Fibroblast of lung (primary cell): ENCODE measurements at regions not wholly inside any gene's neighbourhood (a gene's known extent, or its start where the extent isn't known, plus 50 kb on each side); places are given as distances from the start of the nearest gene placed in this dataset.

ENCODE experiments used
- EZH2 ChIP-seq: IDR thresholded peaks from 2 replicates; pipeline ENCODE4 v1.5.1; 2012; ENCODE audit warnings: low read length, control low read depth, mild to moderate bottlenecking; ENCODE audit errors: missing control alignments
- TF ChIP-seq, protein P1 (sequence below), 2 donors: IDR thresholded peaks in 1 of 2; conservative IDR thresholded peaks in 1 of 2; 1 replicate in 1 of 2; 2 replicates in 1 of 2; pipeline ENCODE4 v1.5.1; 2011 to 2012; ENCODE audit warnings: low read length in 2 of 2, control low read depth in 1 of 2, inconsistent platforms in 1 of 2, low read depth in 1 of 2, mild to moderate bottlenecking in 1 of 2

DNA sequence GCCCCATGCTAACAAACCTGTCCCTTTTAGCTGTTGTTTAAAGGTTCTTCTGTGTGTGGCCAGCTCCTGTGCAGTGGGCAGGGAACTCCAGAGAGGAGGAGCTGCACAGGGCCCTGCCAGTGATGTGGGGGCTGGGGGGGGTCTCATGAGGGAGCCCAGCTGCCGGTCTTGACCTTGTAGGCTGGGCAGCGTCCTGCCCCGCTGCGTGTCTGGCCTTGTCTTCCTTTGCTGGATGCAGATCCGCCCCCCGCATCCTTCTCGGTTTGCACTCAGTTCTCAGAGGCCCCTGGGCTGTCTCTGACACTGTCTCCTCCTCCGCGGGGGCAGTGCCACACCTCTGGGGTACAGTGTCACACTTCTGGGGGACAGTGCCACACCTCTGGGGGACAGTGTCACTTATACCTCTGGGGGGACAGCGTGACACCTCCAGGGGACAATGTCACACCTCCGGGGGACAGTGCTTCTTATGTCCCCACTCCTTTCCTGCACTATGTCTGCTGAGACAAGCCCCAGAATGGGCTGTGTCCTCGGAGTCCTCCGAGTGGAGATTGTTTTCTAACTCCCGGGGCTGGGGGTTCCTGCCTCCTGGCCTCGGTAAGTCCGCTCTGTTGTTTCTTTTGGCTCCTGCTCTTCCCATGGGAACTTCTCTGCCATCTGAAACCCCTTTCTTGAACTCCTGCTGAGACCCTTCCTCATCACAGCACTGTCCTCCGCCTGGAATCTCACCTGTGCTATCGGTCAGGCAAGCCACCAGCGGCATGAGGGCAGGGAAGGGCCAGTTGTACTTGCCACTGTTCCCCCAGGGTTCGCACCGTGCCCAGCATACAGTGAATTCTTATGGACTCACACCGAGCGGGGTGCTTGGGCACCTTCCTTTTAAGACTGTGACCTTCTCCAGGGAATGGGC is 788.3 kb downstream of the TBC1D22A start:
- TF ChIP-seq, protein P1, sequence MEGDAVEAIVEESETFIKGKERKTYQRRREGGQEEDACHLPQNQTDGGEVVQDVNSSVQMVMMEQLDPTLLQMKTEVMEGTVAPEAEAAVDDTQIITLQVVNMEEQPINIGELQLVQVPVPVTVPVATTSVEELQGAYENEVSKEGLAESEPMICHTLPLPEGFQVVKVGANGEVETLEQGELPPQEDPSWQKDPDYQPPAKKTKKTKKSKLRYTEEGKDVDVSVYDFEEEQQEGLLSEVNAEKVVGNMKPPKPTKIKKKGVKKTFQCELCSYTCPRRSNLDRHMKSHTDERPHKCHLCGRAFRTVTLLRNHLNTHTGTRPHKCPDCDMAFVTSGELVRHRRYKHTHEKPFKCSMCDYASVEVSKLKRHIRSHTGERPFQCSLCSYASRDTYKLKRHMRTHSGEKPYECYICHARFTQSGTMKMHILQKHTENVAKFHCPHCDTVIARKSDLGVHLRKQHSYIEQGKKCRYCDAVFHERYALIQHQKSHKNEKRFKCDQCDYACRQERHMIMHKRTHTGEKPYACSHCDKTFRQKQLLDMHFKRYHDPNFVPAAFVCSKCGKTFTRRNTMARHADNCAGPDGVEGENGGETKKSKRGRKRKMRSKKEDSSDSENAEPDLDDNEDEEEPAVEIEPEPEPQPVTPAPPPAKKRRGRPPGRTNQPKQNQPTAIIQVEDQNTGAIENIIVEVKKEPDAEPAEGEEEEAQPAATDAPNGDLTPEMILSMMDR (conservative IDR thresholded peaks at IDR 0.05 in 1 of 2, IDR thresholded peaks at IDR 0.05 in 1 of 2; ENCODE audit: low read depth in 1 of 2, low read length in 2 of 2) = no peak
- no peak for TF ChIP-seq EZH2
